ENCODE measurements at regions not wholly inside any gene's neighbourhood (a gene's known extent, or its start where the extent isn't known, plus 50 kb on each side); places are given as distances from the start of the nearest gene placed in this dataset.

DNA sequence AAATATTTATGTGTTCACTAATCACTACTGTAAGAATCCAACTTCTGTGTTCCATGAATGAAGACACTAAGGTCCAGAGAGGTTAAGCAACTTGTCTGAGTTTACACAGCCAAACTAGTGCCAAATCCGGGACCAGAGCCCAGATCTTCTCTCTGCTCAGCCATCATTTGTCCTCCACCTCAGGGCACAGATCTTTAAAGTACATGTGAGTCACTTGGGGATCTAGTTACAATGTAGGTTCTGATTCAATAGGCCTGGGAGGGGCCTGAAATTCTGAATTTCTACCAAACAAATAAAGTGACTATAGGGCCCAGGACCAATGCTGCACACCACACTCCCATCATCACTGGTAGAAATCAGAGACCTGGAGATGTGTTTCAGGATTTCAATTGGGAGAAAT is 162.9 kb downstream of the GXYLT1 start:
- no peak overlapping the region for H3K4me3 ChIP-seq (ENCODE audit: low read depth, low read length)
- TF ChIP-seq, protein P1, sequence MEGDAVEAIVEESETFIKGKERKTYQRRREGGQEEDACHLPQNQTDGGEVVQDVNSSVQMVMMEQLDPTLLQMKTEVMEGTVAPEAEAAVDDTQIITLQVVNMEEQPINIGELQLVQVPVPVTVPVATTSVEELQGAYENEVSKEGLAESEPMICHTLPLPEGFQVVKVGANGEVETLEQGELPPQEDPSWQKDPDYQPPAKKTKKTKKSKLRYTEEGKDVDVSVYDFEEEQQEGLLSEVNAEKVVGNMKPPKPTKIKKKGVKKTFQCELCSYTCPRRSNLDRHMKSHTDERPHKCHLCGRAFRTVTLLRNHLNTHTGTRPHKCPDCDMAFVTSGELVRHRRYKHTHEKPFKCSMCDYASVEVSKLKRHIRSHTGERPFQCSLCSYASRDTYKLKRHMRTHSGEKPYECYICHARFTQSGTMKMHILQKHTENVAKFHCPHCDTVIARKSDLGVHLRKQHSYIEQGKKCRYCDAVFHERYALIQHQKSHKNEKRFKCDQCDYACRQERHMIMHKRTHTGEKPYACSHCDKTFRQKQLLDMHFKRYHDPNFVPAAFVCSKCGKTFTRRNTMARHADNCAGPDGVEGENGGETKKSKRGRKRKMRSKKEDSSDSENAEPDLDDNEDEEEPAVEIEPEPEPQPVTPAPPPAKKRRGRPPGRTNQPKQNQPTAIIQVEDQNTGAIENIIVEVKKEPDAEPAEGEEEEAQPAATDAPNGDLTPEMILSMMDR (IDR thresholded peaks at IDR 0.05; ENCODE audit: low read depth, low read length) = no peak
- H3K9me3 ChIP-seq (ENCODE audit: severe bottlenecking) = no peaks in the 10 kb centered on the region
- H3K27me3 ChIP-seq (ENCODE audit: insufficient read depth, low read depth, severe bottlenecking) = no peaks in the 10 kb centered on the region
- H3K27ac ChIP-seq = no peak overlapping the region
- no peaks in the 10 kb centered on the region for H3K36me3 ChIP-seq
- no peak for DNase-seq

DNA sequence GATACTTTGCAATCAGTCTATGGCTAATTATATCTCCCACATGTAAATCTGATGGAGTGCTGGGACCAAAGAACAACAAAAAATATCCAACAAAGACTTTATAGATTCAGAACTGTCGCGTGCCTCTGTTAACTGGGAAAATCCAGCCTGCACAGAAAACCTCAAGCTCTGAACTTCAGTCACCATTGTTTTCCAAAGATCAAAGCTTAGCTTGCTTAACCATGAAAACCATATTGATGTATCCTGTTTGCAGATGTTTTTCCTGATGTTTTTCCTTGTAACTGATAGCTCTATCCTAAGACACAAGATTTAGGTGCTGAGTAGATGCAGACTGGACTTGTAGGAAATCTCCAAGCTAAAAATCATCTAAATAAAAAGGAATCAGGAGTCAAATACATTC is 163.7 kb downstream of the GXYLT1 start:
- Histone ChIP-seq H3K27ac (no peak overlapping the region), H3K27me3 (ENCODE audit: insufficient read depth, low read depth, severe bottlenecking) (no peaks in the 10 kb centered on the region), H3K9me3 (ENCODE audit: severe bottlenecking) (no peaks in the 10 kb centered on the region), H3K4me3 (ENCODE audit: low read depth, low read length) (no peak overlapping the region), H3K36me3 (no peaks in the 10 kb centered on the region)
- TF ChIP-seq, protein P1 (IDR thresholded peaks at IDR 0.05; ENCODE audit: low read depth, low read length) = no peak
- no peak for DNase-seq

DNA sequence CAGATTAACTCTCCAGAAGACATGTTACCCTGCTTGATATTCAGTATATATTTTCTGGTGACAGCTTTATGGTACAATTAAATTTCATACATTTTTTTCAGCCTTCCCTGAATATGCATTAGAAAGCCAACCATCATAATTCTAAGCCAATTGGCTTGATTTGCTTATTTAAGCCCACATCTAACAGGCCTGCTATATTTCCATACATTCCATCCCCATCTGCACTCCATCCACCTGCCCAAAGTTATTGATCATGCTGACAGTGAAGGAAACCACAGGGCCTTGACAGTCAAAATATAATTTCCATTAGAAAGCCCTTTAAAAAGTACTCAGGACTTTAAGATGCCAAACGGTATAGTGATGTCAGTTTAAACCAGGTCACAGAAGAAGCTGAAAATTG is 164.3 kb downstream of the GXYLT1 start:
- H3K36me3 ChIP-seq = no peaks in the 10 kb centered on the region
- TF ChIP-seq, protein P1 (IDR thresholded peaks at IDR 0.05; ENCODE audit: low read depth, low read length) = no peak
- no peaks in the 10 kb centered on the region for H3K9me3 ChIP-seq (ENCODE audit: severe bottlenecking)
- DNase-seq = no peak
- no peak overlapping the region for H3K4me3 ChIP-seq (ENCODE audit: low read depth, low read length)
- H3K27me3 ChIP-seq (ENCODE audit: insufficient read depth, low read depth, severe bottlenecking) = no peaks in the 10 kb centered on the region
- H3K27ac ChIP-seq = no peak overlapping the region

DNA sequence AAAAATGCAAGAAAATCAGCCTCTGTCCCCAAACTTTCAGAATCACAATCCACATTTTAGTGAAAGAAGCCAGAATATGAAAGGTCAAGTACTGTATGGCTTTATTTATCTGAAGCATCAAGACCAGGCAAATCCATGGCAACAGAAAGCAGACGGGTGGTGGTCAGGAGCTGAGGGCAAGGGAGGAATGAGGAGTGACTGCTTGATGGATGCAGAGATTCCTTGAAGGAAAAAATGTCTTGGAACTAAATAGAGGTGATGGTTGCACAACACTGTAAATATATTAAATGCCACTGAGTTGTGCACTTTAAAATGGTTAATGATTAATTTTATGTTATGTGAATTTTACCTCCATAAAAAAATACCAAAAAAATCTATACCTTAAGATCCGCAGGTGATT is 165.1 kb downstream of the GXYLT1 start:
- no peak for DNase-seq
- TF ChIP-seq, protein P1 (IDR thresholded peaks at IDR 0.05; ENCODE audit: low read depth, low read length) = no peak
- Histone ChIP-seq H3K27me3 (ENCODE audit: insufficient read depth, low read depth, severe bottlenecking) (no peaks in the 10 kb centered on the region), H3K4me3 (ENCODE audit: low read depth, low read length) (no peak overlapping the region), H3K36me3 (no peaks in the 10 kb centered on the region), H3K27ac (no peak overlapping the region), H3K9me3 (ENCODE audit: severe bottlenecking) (no peaks in the 10 kb centered on the region)

DNA sequence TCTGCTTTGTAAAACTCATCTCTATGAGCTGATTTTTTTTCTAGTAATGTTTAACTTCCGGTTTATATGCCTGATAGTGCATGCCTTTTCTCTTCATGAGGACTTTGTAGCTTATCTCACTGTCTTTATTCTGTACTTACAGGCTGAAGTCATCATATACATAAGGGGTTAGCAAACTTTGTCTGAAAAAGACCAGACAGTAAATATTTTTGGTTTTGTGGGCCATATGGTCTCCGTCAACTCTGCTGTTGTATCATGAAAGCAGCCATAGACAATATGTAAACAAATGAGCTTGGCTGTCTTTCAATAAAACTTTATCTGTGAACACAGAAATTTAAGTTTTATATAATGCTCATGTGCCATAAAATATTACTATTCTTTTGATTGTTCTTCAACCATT is 172.1 kb downstream of the GXYLT1 start:
- H3K27ac ChIP-seq = no peak overlapping the region
- H3K4me3 ChIP-seq (ENCODE audit: low read depth, low read length) = no peak overlapping the region
- no peaks in the 10 kb centered on the region for H3K27me3 ChIP-seq (ENCODE audit: insufficient read depth, low read depth, severe bottlenecking)
- H3K9me3 ChIP-seq (ENCODE audit: severe bottlenecking) = no peaks in the 10 kb centered on the region
- H3K36me3 ChIP-seq = no peaks in the 10 kb centered on the region
- DNase-seq = no peak
- TF ChIP-seq, protein P1 (IDR thresholded peaks at IDR 0.05; ENCODE audit: low read depth, low read length) = no peak

DNA sequence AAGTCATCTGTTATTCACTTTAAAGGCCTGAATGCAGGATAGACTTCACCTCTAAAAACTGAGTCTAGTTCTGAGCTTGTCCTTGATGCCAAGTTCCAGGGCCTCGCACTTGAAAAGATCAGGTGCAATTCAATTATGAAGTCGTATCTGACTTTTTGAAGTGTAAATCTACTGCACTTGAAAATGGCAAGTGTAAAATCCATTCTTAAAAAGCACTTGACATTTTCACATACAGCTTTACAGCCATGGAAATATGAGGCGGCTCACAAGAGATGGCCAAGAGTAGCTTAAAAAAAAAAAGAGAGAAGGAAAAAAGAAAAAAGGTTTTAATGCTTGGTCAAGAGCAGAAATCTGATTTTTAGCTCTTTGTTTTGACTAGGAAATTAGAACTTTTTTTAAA is 172.5 kb downstream of the GXYLT1 start:
- H3K36me3 ChIP-seq = no peaks in the 10 kb centered on the region
- H3K27ac ChIP-seq = no peak overlapping the region
- H3K4me3 ChIP-seq (ENCODE audit: low read depth, low read length) = no peak overlapping the region
- TF ChIP-seq, protein P1 (IDR thresholded peaks at IDR 0.05; ENCODE audit: low read depth, low read length) = no peak
- no peak for DNase-seq
- no peaks in the 10 kb centered on the region for H3K9me3 ChIP-seq (ENCODE audit: severe bottlenecking)
- H3K27me3 ChIP-seq (ENCODE audit: insufficient read depth, low read depth, severe bottlenecking) = no peaks in the 10 kb centered on the region
